ENCODE measurements at regions not wholly inside any gene's neighbourhood (a gene's known extent, or its start where the extent isn't known, plus 50 kb on each side); places are given as distances from the start of the nearest gene placed in this dataset.

DNA sequence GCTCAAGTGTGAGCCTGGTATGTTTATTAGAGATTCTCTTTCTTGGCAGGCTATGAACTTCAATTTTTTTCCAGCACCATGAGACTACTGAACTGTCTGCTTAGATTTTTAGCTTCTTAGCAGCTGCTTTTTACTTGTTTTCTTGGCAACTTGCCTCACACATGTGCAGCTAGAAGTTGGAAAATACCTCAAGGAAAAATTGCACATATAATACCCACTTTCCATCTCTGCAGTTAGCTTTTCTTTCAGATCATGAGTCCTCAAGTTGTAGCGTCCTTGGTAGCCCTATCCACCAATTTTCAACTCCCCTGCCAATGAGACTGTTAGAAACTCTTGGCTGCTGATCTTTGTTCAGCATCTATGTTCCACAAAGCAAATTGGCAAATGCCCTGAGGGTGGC, 302.1 kb downstream of the HRH4 start:
- no peaks in the 10 kb centered on the region for H3K27me3 ChIP-seq (ENCODE audit: control insufficient read depth, insufficient read depth, low read length)
- FAIRE-seq (no peak), DNase-seq (ENCODE audit: low read depth) (no peak)
- H3K36me3 ChIP-seq (ENCODE audit: control insufficient read depth, insufficient read depth, low read length), result no peaks in the 10 kb centered on the region
- no peak overlapping the region for H3K4me3 ChIP-seq (ENCODE audit: low read depth, low read length)
- TF ChIP-seq, protein P1, sequence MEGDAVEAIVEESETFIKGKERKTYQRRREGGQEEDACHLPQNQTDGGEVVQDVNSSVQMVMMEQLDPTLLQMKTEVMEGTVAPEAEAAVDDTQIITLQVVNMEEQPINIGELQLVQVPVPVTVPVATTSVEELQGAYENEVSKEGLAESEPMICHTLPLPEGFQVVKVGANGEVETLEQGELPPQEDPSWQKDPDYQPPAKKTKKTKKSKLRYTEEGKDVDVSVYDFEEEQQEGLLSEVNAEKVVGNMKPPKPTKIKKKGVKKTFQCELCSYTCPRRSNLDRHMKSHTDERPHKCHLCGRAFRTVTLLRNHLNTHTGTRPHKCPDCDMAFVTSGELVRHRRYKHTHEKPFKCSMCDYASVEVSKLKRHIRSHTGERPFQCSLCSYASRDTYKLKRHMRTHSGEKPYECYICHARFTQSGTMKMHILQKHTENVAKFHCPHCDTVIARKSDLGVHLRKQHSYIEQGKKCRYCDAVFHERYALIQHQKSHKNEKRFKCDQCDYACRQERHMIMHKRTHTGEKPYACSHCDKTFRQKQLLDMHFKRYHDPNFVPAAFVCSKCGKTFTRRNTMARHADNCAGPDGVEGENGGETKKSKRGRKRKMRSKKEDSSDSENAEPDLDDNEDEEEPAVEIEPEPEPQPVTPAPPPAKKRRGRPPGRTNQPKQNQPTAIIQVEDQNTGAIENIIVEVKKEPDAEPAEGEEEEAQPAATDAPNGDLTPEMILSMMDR (IDR thresholded peaks at IDR 0.05; ENCODE audit: insufficient read depth, low read length, severe bottlenecking), result no peak

DNA sequence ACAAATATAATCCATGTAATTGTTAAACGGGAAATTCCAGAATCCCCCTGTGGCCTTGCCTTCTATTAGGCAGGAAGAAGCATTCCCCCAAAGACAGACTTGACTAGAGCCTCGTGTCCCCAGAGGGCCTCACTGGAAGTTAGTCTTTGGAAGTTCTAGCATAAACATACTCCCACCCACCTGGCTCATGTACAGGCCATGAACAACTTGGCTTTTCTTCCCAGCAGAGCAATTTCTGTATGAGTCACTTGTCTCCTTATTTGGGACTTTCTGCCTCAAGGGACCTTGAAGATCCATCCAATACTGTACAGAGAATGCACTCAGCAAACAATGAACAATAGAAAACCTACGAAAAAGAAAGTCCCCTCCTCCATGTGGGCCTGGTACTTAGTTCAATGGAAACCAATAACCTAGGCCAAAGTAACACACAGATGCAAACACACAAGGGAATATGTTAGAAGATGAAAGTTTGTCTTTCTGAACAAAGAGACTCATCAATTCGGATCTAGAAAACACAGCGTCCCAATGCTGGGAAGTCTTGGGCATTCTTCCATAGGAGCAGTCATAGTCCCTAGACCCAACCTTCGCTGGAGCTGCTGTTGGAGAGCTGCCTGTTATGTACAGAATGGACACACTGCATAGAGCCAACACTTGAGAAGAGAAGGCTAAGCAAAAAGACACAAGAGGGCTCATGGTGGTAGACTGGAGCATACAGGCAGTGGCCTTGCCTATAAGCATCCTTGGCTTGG, 303.5 kb downstream of the HRH4 start:
- Histone ChIP-seq H3K4me3 (ENCODE audit: low read depth, low read length) (no peak overlapping the region), H3K36me3 (ENCODE audit: control insufficient read depth, insufficient read depth, low read length) (no peaks in the 10 kb centered on the region), H3K27me3 (ENCODE audit: control insufficient read depth, insufficient read depth, low read length) (no peaks in the 10 kb centered on the region)
- DNase-seq (ENCODE audit: low read depth) (no peak), FAIRE-seq (no peak)
- TF ChIP-seq, protein P1 (IDR thresholded peaks at IDR 0.05; ENCODE audit: insufficient read depth, low read length, severe bottlenecking), result no peak

DNA sequence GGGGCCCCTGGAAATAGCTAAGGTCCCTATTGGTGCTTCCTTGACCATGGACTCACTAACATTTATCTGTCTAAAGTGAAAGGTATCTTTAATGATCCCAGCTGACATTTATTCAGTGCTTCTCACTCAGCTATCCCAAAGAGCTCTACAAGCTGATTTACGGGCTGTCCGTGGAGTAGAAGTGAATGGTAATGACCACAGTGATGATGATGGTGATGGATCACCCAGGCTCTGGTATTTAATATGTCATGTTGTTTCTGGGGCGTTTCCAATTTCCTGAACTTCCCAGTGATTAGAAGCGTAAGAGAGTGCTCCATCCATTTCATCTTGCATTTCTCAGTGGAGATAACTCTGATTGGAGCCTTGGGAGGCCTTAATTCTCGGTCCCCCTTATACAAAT, 304.3 kb downstream of the HRH4 start:
- DNase-seq (ENCODE audit: low read depth), result no peak
- TF ChIP-seq, protein P1 (IDR thresholded peaks at IDR 0.05; ENCODE audit: insufficient read depth, low read length, severe bottlenecking), result no peak
- Histone ChIP-seq H3K4me3 (ENCODE audit: low read depth, low read length) (no peak overlapping the region), H3K27me3 (ENCODE audit: control insufficient read depth, insufficient read depth, low read length) (no peaks in the 10 kb centered on the region), H3K36me3 (ENCODE audit: control insufficient read depth, insufficient read depth, low read length) (no peaks in the 10 kb centered on the region)
- no peak for FAIRE-seq

DNA sequence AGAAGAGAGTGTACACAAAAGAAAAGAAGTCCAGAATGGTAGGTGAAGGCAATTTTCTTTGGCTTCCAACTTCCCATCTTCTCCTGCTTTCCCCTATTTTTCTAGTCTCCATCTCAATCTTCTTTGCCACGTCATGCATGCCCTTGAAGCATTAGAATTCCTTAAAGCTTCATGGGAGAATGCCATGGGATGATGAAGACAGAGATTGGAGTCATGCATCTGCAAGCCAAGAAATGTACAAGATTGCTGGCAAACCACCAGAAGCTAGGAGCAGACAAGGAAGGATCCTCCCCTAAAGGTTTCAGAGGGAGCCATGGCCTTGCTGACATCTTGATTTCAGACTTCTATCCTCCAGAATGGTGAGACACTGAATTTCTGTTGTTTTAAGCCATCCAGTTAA, 305.9 kb downstream of the HRH4 start:
- FAIRE-seq (no peak), DNase-seq (ENCODE audit: low read depth) (no peak)
- H3K36me3 ChIP-seq (ENCODE audit: control insufficient read depth, insufficient read depth, low read length), result no peaks in the 10 kb centered on the region
- H3K4me3 ChIP-seq (ENCODE audit: low read depth, low read length), result no peak overlapping the region
- H3K27me3 ChIP-seq (ENCODE audit: control insufficient read depth, insufficient read depth, low read length), result no peaks in the 10 kb centered on the region
- TF ChIP-seq, protein P1 (IDR thresholded peaks at IDR 0.05; ENCODE audit: insufficient read depth, low read length, severe bottlenecking), result no peak

DNA sequence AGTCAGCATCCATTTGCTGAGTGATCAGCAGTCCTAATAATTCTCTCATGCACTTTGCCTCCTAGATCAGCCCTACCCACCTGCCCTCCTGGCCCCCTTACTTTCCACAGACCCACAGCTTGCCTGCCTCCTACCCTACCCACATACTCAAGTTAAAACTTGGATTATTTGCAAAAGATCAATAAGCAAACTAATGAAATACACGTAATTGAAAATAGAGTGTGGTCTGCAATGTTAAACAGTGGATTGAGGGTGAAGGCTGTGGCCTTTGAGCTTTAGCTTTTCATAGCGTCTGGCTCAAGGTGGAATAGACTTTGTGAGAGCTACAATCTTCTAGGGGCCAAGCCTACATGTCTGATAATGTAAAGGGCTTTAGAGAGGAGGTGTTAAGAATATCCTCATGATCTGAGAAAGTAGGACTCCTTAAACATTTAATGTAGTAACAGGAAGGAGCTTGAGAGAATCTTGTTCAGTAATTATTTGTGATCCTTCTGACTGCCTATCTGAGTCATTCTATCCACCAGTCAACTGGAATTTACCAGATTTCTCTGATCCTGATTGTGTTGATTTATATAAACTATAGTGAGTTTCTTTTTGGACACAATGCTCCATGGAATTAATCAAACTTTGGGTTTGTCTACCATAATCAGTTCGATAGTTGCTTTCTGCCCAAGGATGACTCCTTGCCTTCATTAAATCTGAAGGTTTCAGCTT, 310.0 kb downstream of the HRH4 start:
- TF ChIP-seq, protein P1 (IDR thresholded peaks at IDR 0.05; ENCODE audit: insufficient read depth, low read length, severe bottlenecking), result no peak
- DNase-seq (ENCODE audit: low read depth) (no peak), FAIRE-seq (no peak)

More for the DNA sequence above, 310.0 kb downstream of the HRH4 start:
- Histone ChIP-seq H3K27me3 (ENCODE audit: control insufficient read depth, insufficient read depth, low read length) (no peaks in the 10 kb centered on the region), H3K36me3 (ENCODE audit: control insufficient read depth, insufficient read depth, low read length) (no peaks in the 10 kb centered on the region), H3K4me3 (ENCODE audit: low read depth, low read length) (no peak overlapping the region)
